ENCODE measurements at regions not wholly inside any gene's neighbourhood (a gene's known extent, or its start where the extent isn't known, plus 50 kb on each side); places are given as distances from the start of the nearest gene placed in this dataset.

- POLR2A ChIA-PET = no interaction called here
Observed at GRCh38 chr3:182716114-182716688, 77.1 kb upstream of the ATP11B start.

More at GRCh38 chr3:182716114-182716688, 77.1 kb upstream of the ATP11B start:
- no peaks in the 10 kb centered on the region for H4K20me1 ChIP-seq (replicated peaks; ENCODE audit: control insufficient read depth, extremely low read depth, insufficient read depth, low read length)
- TF ChIP-seq FOS (IDR thresholded peaks at IDR 0.05; ENCODE audit: borderline replicate concordance, insufficient read depth, low read length) = no peak
- TF ChIP-seq, protein P1, sequence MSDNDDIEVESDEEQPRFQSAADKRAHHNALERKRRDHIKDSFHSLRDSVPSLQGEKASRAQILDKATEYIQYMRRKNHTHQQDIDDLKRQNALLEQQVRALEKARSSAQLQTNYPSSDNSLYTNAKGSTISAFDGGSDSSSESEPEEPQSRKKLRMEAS (IDR thresholded peaks at IDR 0.05; ENCODE audit: insufficient read depth, insufficient read length) = no peak
- no peak for TF ChIP-seq MYC (IDR thresholded peaks at IDR 0.05; ENCODE audit: low read depth, low read length)
- no peak for TF ChIP-seq POLR2A (IDR thresholded peaks at IDR 0.05; ENCODE audit: low read depth, low read length)
- no peak for TF ChIP-seq GATA2 (IDR thresholded peaks at IDR 0.05; ENCODE audit: insufficient read depth, insufficient read length, low read depth, low read length)
- no peak for TF ChIP-seq CTCF (IDR thresholded peaks at IDR 0.05; ENCODE audit: extremely low read depth in 1 of 2, insufficient read depth in 1 of 2, low read depth in 1 of 2, low read length in 2 of 2)
- TF ChIP-seq JUN (IDR thresholded peaks at IDR 0.05; ENCODE audit: borderline replicate concordance, insufficient read depth, insufficient read length, low read depth) = no peak
- TF ChIP-seq EZH2 (IDR thresholded peaks at IDR 0.05; ENCODE audit: borderline replicate concordance, low read depth, low read length, severe bottlenecking) = no peak
- no peak for TF ChIP-seq POLR2AphosphoS5 (IDR thresholded peaks at IDR 0.05; ENCODE audit: insufficient read depth, low read depth, low read length)
- H3K9me3 ChIP-seq (replicated peaks; ENCODE audit: control insufficient read depth, insufficient read depth, low read length) = no peaks in the 10 kb centered on the region
- no peaks in the 10 kb centered on the region for H3K9me1 ChIP-seq (replicated peaks; ENCODE audit: control insufficient read depth, extremely low read depth, insufficient read depth, low read length)
- H3K36me3 ChIP-seq (ENCODE audit: control insufficient read depth in 2 of 2, extremely low read depth in 1 of 2, insufficient read depth in 2 of 2, low read length in 2 of 2) = no peaks in the 10 kb centered on the region
- no peak overlapping the region for H3K4me3 ChIP-seq (replicated peaks in 1 of 3; ENCODE audit: insufficient read depth in 1 of 3, low read depth in 1 of 3, low read length in 3 of 3)
- BruUV-seq (replicated peaks) = no TSS peak
- intact Hi-C loops (cut with micrococcal nuclease) (no loop called here), dilution Hi-C loops (cut with MboI; ENCODE audit: extremely low pct_ligation_motif_present, low sequenced_read_pairs) (no loop called here)
- peaks cover 5% of the 10 kb centered on the region for H3K4me1 ChIP-seq (ENCODE audit: control insufficient read depth, extremely low read depth, insufficient read depth, low read length)
- no peaks in the 10 kb centered on the region for H3K79me2 ChIP-seq (ENCODE audit: control insufficient read depth, insufficient read depth, low read length)
- H2AFZ ChIP-seq (ENCODE audit: low read depth, low read length) = no peak overlapping the region
- H3K4me2 ChIP-seq (ENCODE audit: insufficient read depth, low read length) = no peak overlapping the region
- H3K27me3 ChIP-seq (ENCODE audit: control insufficient read depth in 2 of 2, insufficient read depth in 2 of 2, low read length in 2 of 2) = no peaks in the 10 kb centered on the region
- CTCF ChIA-PET = interaction anchor here (0.9 to 6.9 kb wide), 7 partner anchors 20 to 127 kb away, joined by 3 to 217 read pairs (median 3); no protein-coding TSS in a partner anchor
- no peak overlapping the region for H3K27ac ChIP-seq (ENCODE audit: insufficient read depth, low read depth, low read length)
- FAIRE-seq (no peak), DNase-seq (ENCODE audit: low read depth, low spot score) (no peak)
- H3K9ac ChIP-seq (replicated peaks; ENCODE audit: extremely low read depth, insufficient read depth, low read length) = no peak overlapping the region
